Globus pallidus (tissue), 1 donor: ENCODE measurements at regions not wholly inside any gene's neighbourhood (a gene's known extent, or its start where the extent isn't known, plus 50 kb on each side); places are given as distances from the start of the nearest gene placed in this dataset.
"Not testable (repeated sequence)": the region's sequence is repeated elsewhere in the genome, so short reads cannot be mapped to it uniquely, and the experiment has no call there.

Source experiments
- DNase-seq: peaks from one replicate; pipeline ENCODE4 v3.0.0-alpha.2; 2015; ENCODE audit warnings: low spot score

GRCh38 chr9:103237571-103238109 lies 242.5 kb downstream of the CYLC2 start:
- DNase-seq, result not testable (repeated sequence)

- no peak for DNase-seq
Measured at GRCh38 chr9:103242025-103242424, 246.9 kb downstream of the CYLC2 start.

- no peak for DNase-seq
Measured at GRCh38 chr9:103242486-103242885, 247.4 kb downstream of the CYLC2 start.

GRCh38 chr9:103243553-103243952 lies 248.4 kb downstream of the CYLC2 start:
- DNase-seq, result no peak

DNA sequence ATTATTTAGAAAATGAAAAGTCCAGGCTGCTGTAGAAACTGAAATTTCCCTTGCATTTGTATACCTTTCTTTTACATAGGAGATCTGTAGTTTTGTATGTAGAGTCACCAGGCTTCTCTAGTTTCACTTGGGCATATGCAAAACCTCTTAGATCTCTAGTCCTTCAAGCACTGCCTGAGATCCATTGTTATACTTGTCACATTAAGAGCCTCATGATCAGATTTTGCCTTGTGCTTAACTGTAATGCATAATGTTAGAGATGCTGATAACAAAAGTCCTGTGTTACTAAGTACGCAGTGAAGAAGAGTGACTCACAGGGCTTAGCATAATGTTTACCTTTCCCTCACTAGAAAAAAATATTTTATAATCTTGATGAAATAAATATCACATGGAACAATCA lies 250.2 kb downstream of the CYLC2 start:
- DNase-seq, result no peak

DNA sequence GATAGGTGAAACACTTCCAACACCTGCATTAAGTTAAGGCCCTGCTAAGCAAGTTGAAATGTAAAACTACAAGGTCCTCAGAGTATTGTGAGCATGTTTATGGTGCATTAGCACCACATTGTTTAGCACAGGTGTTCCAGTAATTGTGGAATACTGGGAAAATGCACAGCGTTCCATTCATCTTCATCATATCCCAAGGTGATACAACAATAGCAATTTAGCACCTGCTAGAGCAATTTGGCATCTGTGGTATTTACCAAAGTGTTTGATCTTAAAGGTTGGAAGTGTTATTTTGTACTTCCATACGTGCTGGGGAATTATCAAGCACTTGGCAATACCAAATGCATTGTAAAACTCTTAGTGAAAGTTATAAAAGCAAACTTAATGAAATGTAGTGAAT lies 266.8 kb downstream of the CYLC2 start:
- no peak for DNase-seq

DNA sequence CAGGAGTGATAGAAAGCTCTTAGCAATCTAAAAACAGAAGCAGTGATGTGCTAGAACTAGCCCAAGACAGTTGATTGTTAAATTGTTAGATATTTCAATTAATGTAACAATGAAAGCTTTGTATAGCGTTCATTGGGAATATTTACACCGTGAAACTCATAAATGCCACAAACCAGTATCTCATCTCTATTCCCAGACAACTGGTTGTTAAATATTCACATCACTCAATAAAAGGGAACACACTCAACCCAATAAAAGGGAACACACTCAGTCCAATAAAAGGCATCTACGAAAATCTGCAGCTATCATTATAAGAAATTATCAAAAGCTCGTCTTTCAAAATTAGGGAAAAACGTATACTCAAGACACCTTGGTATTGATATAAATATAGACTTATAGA lies 270.9 kb downstream of the CYLC2 start:
- DNase-seq, result no peak

- no peak for DNase-seq
Measured at GRCh38 chr9:103277240-103277639, 282.1 kb downstream of the CYLC2 start.

DNA sequence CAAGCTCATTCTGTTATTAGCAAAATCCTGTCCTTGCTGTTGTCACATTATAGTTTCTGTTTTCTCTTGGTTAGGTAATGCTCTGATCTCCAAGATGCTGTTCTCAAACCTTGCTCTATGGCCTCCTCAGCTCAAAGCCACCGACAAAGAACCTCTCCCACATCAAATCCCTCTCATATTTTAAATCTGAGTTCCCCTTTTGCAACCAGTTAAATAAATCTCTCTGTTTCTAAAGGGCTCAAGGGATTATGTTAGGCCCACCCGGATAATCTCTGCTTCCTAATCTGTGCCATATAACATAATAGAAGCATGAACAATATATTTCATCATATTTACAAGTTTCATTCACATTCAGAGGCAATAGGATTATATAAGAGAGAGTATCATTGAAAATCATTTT lies 286.0 kb downstream of the CYLC2 start:
- DNase-seq, result no peak

DNA sequence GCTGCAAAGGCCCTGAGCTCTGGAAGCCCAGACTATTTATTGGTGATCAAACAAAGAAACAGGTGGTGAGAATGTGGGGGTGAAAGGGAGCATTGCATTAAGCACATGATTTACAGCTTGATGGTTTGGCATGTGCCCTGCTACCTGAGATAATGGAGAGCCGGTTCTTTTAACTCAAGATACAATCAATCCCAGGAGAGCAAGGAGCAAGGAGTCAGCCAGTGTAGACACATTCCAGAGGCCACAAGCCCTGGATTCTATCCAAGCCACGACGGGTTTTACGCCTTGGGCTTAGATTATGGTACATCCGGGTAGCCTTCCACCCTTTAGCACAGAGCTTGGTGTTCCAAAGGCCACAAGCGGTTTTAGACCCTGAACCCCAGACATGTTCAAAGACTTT lies 292.2 kb downstream of the CYLC2 start:
- DNase-seq, result no peak

DNA sequence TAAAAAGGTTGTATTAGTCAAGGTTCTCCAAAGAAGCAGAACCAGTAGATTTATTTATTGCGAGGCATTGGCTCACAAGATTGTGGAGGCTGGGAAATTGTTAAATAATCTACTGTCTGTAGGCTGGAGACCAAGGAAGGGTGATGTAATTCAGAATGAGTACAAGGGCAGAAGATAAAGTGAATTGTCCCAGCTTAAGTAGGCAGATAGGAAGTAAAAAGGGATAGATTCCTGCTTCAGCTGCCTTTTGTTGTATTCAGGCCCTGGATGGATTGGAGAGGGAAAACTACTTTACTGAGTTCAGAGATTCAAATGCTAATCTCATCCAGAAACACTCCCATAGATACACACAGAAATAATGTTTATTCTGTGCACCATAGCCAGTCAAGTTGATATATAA lies 301.1 kb downstream of the CYLC2 start:
- no peak for DNase-seq

GRCh38 chr9:103301051-103301450 lies 305.9 kb downstream of the CYLC2 start:
- DNase-seq, result no peak

GRCh38 chr9:103304797-103305196 lies 309.7 kb downstream of the CYLC2 start:
- no peak for DNase-seq

DNA sequence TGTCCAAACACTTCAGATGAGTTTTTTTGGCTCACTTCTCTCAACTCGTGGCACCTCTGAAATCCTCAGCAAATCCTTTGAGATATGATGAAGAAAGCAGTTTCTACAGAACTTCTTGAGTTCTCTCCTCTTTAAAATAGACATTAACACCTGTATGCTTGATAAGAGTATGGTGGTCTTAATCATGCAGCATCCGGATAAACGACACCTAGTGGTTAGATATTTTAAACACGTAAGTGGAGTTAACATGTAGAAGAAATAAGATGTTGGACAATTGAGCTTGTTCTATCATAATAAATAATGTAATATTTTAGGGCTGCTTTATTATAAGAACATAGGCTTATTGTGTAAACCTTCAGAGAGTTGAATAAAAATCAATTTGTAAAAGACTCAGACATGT lies 324.8 kb downstream of the CYLC2 start:
- DNase-seq, result no peak

GRCh38 chr9:103323699-103324098 lies 328.6 kb downstream of the CYLC2 start:
- no peak for DNase-seq

- DNase-seq, result no peak
Measured at GRCh38 chr9:103335461-103335860, 340.3 kb downstream of the CYLC2 start.

- DNase-seq, result no peak
Measured at GRCh38 chr9:103355000-103355399, 359.9 kb downstream of the CYLC2 start.

GRCh38 chr9:103357980-103358379 lies 362.8 kb downstream of the CYLC2 start:
- not testable (repeated sequence) for DNase-seq

GRCh38 chr9:103361906-103362305 lies 366.8 kb downstream of the CYLC2 start:
- no peak for DNase-seq

DNA sequence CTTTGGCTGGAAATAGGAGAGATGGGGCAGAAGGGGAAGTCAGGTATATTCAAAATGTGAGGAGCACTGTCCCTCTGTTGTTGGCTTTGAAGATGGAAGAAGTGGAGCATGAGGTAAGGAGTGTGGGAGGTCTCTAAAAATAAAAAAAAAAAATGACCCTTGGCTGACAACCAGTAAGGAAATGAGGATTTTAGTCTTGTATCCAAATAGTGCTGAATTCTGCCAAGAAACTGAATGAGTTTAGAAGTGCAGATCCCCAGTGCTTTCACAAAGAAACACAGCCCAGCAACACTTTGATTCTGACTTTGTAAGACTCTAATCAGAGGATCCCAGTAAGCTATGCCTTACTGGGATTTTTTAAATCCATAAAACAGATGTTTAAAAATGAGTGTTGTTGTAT lies 367.9 kb downstream of the CYLC2 start:
- DNase-seq, result no peak

GRCh38 chr9:103364753-103365152 lies 369.6 kb downstream of the CYLC2 start:
- DNase-seq, result no peak

DNA sequence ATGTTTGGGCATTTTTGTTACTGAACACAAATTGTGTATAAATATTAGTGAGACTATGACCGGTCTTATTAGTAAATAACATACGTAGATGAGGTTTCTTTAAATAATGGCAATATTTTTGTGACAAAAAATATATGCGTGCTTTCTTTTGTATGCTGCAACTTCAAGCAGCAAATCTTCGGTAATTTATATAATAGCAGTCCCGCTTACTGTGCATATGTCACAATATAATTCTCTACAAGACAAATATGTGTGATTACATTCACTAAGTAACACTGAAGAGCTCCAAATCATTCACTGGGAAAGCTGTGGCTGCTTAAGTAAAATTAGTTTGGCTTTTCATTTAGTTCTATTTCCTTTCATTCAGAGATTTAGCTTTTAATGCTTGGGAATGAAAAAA lies 376.0 kb downstream of the CYLC2 start:
- DNase-seq, result no peak

DNA sequence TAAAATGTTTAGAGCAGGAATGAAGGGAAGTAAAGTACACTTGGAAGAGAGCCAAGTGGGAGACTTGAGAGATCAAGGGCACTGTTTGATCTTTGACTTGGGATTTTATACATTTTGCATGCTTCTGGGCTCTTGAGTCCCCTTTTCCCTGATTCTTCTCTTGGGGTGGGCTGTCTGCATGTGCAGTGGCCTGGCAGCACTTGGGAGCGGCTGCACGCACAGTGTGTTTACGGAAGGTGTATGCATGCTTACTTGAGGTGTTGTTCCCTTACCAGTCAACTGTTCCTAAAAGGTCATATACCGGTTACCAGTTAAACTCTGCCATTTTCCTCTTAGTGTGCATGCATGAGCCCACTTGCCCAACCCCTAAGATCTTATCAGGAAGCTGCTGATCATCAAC lies 377.7 kb downstream of the CYLC2 start:
- no peak for DNase-seq

DNA sequence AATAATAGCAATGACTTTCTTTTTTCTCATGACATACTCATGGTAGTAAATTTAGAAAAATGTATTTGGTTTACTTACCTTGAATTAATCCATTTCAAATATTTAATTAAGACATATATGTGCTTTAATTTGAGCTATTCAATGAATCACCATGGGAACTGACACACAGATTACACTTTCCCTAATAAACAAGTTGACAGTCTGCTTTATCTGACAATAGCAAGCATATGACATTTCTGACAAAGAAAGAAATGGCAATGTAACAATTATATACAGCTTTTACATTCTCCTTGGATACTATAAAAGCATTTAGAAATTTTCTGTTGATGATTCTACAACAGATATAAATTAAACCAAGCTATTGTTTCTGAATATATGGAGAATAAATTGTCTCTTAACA lies 382.5 kb downstream of the CYLC2 start:
- no peak for DNase-seq
